ENCODE measurements at regions not wholly inside any gene's neighbourhood (a gene's known extent, or its start where the extent isn't known, plus 50 kb on each side); places are given as distances from the start of the nearest gene placed in this dataset.

GRCh38 chr5:157955541-157956172 lies 96.7 kb upstream of the CLINT1 start:
- intact Hi-C loops (cut with micrococcal nuclease; ENCODE audit: unreplicated experiment) = no loop called here
- ChIA-PET POLR2A (interaction anchor here (0.6 to 0.9 kb wide), 4 partner anchors 16 to 1009 kb away, joined by 3 to 5 read pairs (median 3); no protein-coding TSS in a partner anchor), CTCF (ENCODE audit: unreplicated experiment) (no interaction called here)
- Histone ChIP-seq H4K20me1 (ENCODE audit: insufficient read depth, low read length) (no peaks in the 10 kb centered on the region), H3K79me2 (ENCODE audit: insufficient read depth, low read depth, low read length) (no peaks in the 10 kb centered on the region), H3K4me2 (ENCODE audit: low read length) (no peak overlapping the region), H2AFZ (ENCODE audit: low read length) (no peak overlapping the region), H3K9me2 (ENCODE audit: insufficient read depth, low read length) (no peaks in the 10 kb centered on the region), H3K36me3 (ENCODE audit: insufficient read depth, low read length) (no peaks in the 10 kb centered on the region), H3K4me1 (ENCODE audit: insufficient read depth, low read length, poor library complexity, severe bottlenecking) (peaks cover 6% of the 10 kb centered on the region), H3K4me3 (ENCODE audit: low read depth, low read length, poor library complexity, severe bottlenecking) (no peak overlapping the region), H3K9me3 (ENCODE audit: low read length) (no peaks in the 10 kb centered on the region), H3K27ac (ENCODE audit: low read depth, low read length, poor library complexity, severe bottlenecking) (no peak overlapping the region)
- DNase-seq (ENCODE audit: low spot score) = no peak
- TF ChIP-seq EZH2phosphoT487 (IDR thresholded peaks at IDR 0.05; ENCODE audit: borderline replicate concordance, low read depth, low read length) (no peak), CTCF (conservative IDR thresholded peaks at IDR 0.05; ENCODE audit: low read length) (no peak)
- BruUV-seq (replicated peaks) = no TSS peak

GRCh38 chr5:157952374-157952685 lies 93.4 kb upstream of the CLINT1 start:
- Histone ChIP-seq H3K36me3 (ENCODE audit: insufficient read depth, low read length) (no peaks in the 10 kb centered on the region), H3K4me3 (ENCODE audit: low read depth, low read length, poor library complexity, severe bottlenecking) (no peak overlapping the region), H2AFZ (ENCODE audit: low read length) (no peak overlapping the region), H3K27ac (ENCODE audit: low read depth, low read length, poor library complexity, severe bottlenecking) (no peak overlapping the region), H3K9me3 (ENCODE audit: low read length) (no peaks in the 10 kb centered on the region), H4K20me1 (ENCODE audit: insufficient read depth, low read length) (no peaks in the 10 kb centered on the region), H3K79me2 (ENCODE audit: insufficient read depth, low read depth, low read length) (no peaks in the 10 kb centered on the region), H3K4me2 (ENCODE audit: low read length) (no peak overlapping the region), H3K4me1 (ENCODE audit: insufficient read depth, low read length, poor library complexity, severe bottlenecking) (peaks cover 19% of the 10 kb centered on the region), H3K9me2 (ENCODE audit: insufficient read depth, low read length) (no peaks in the 10 kb centered on the region)
- BruUV-seq (replicated peaks) = no TSS peak
- CTCF ChIA-PET (ENCODE audit: unreplicated experiment) = interaction anchor here (0.6 to 1.6 kb wide), 3 partner anchors 10 to 790 kb away, joined by 3 to 5 read pairs (median 3); no protein-coding TSS in a partner anchor
- POLR2A ChIA-PET = interaction anchor here (0.6 to 1.6 kb wide), 6 partner anchors 14 to 140 kb away, joined by 3 to 4 read pairs (median 3); no protein-coding TSS in a partner anchor
- TF ChIP-seq CTCF (conservative IDR thresholded peaks at IDR 0.05; ENCODE audit: low read length) = no peak
- TF ChIP-seq EZH2phosphoT487 (IDR thresholded peaks at IDR 0.05; ENCODE audit: borderline replicate concordance, low read depth, low read length) = no peak
- intact Hi-C loops (cut with micrococcal nuclease; ENCODE audit: unreplicated experiment) = no loop called here
- DNase-seq (ENCODE audit: low spot score) = no peak

GRCh38 chr5:157951673-157952373 lies 92.9 kb upstream of the CLINT1 start:
- POLR2A ChIA-PET = interaction anchor here (0.6 to 1.4 kb wide), 11 partner anchors 14 to 1312 kb away, joined by 3 to 5 read pairs (median 3); no protein-coding TSS in a partner anchor
- no peaks in the 10 kb centered on the region for H4K20me1 ChIP-seq (ENCODE audit: insufficient read depth, low read length)
- H3K4me3 ChIP-seq (ENCODE audit: low read depth, low read length, poor library complexity, severe bottlenecking) = no peak overlapping the region
- H3K27ac ChIP-seq (ENCODE audit: low read depth, low read length, poor library complexity, severe bottlenecking) = no peak overlapping the region
- no TSS peak for BruUV-seq (replicated peaks)
- H3K36me3 ChIP-seq (ENCODE audit: insufficient read depth, low read length) = no peaks in the 10 kb centered on the region
- H3K79me2 ChIP-seq (ENCODE audit: insufficient read depth, low read depth, low read length) = no peaks in the 10 kb centered on the region
- 0 out of 2 replicates have a peak overlapping the region, but pooled peaks have one; percentile 13 for H3K4me2 ChIP-seq (ENCODE audit: low read length)
- no peaks in the 10 kb centered on the region for H3K9me3 ChIP-seq (ENCODE audit: low read length)
- DNase-seq (ENCODE audit: low spot score) = no peak
- no peak for TF ChIP-seq CTCF (conservative IDR thresholded peaks at IDR 0.05; ENCODE audit: low read length)
- no peak for TF ChIP-seq EZH2phosphoT487 (IDR thresholded peaks at IDR 0.05; ENCODE audit: borderline replicate concordance, low read depth, low read length)
- intact Hi-C loops (cut with micrococcal nuclease; ENCODE audit: unreplicated experiment) = no loop called here
- H3K9me2 ChIP-seq (ENCODE audit: insufficient read depth, low read length) = no peaks in the 10 kb centered on the region
- H3K4me1 ChIP-seq (ENCODE audit: insufficient read depth, low read length, poor library complexity, severe bottlenecking) = peaks cover 19% of the 10 kb centered on the region
- CTCF ChIA-PET (ENCODE audit: unreplicated experiment) = interaction anchor here (0.6 to 1.6 kb wide), 3 partner anchors 10 to 791 kb away, joined by 3 to 5 read pairs (median 3); no protein-coding TSS in a partner anchor
- H2AFZ ChIP-seq (ENCODE audit: low read length) = no peak overlapping the region
